Heart right ventricle (tissue), 16 donors: ENCODE measurements at regions not wholly inside any gene's neighbourhood (a gene's known extent, or its start where the extent isn't known, plus 50 kb on each side); places are given as distances from the start of the nearest gene placed in this dataset.

Source experiments
- ATAC-seq, 8 donors: fragments of 200-7000 bp; cut with Tn5 transposase; one replicate each; pipeline ENCODE4 v1.9.1; 2020; ENCODE audit warnings: mild to moderate bottlenecking in 8 of 8, moderate library complexity in 8 of 8, moderate number of reproducible peaks in 1 of 8
- DNase-seq, 2 donors: peaks; one replicate each; pipeline ENCODE4 v3.0.0-alpha.2; 2020
- H3K27ac ChIP-seq, 10 donors: fragments of 200-600 bp; sonication (generic) in 2 of 10; one replicate each; pipeline versions ENCODE4 v1.5.0 to v1.8.0; 2020 to 2022; ENCODE audit warnings: mild to moderate bottlenecking in 3 of 10
- H3K27me3 ChIP-seq, 7 donors: fragments of 200-600 bp; one replicate each; pipeline ENCODE4 v1.8.0; 2021 to 2022; ENCODE audit warnings: mild to moderate bottlenecking in 2 of 7
- H3K36me3 ChIP-seq, 9 donors: fragments of 200-600 bp; sonication (generic) in 1 of 9; one replicate each; pipeline versions ENCODE4 v1.5.0 to v1.8.0; 2020 to 2022; ENCODE audit warnings: mild to moderate bottlenecking in 2 of 9
- H3K4me1 ChIP-seq, 9 donors: fragments of 200-600 bp; sonication (generic) in 1 of 9; one replicate each; pipeline versions ENCODE4 v1.5.0 to v1.8.0; 2020 to 2022; ENCODE audit warnings: mild to moderate bottlenecking in 4 of 9
- H3K4me3 ChIP-seq, 10 donors: fragments of 200-600 bp; sonication (generic) in 2 of 10; one replicate each; pipeline versions ENCODE4 v1.5.0 to v1.8.0; 2020 to 2022; ENCODE audit warnings: mild to moderate bottlenecking in 7 of 10, moderate library complexity in 2 of 10
- H3K9me3 ChIP-seq, 11 donors: fragments of 200-600 bp in 10 of 11; sonication (generic) in 2 of 11; one replicate each; pipeline versions ENCODE4 v1.5.0 to v1.8.0; 2013 to 2022; ENCODE audit warnings: mild to moderate bottlenecking in 2 of 11, control low read depth in 1 of 11, moderate library complexity in 1 of 11
- CTCF ChIP-seq, 9 donors: fragments of 200-600 bp; sonication (generic) in 2 of 9; IDR thresholded peaks; one replicate each; pipeline versions ENCODE4 v1.5.0 to v1.8.0; 2021 to 2022; ENCODE audit warnings: antibody characterized with exemption in 9 of 9, mild to moderate bottlenecking in 5 of 9, moderate library complexity in 1 of 9
- WGBS, 2 donors: extraction: QIAGEN DNeasy Blood & Tissue Kit; methylation state at CpG; one replicate each; pipeline ENCODE4 v1.1.7; 2013; ENCODE audit warnings: inconsistent platforms in 1 of 2; 5-methylcytosine and 5-hydroxymethylcytosine counted together
- intact Hi-C, 10 donors: fragments of 100-400 bp; cut with DNase I; formaldehyde crosslinking; loops; one replicate each; pipeline versions ENCODE4 v1.11.1 to v1.14.2; 2022
- donor health status: Arrhythmogenic right ventricular cardiomyopathy.
- donor health status: ischemic (EF 13 %, LVEDD 7.1; RV severe dilation, severe dysfunction).
- donor health status: healthy with polysubstance abuse.
- donor health status: DM: no; HTN: yes; CAD: no.
- donor health status: DM: no; HTN: no; CAD: no.
- donor health status: ischemic (EF 25% LVEDD 6.9; RV normal size, moderate dysfunction).
- donor health status: ischemic (EF 25% LVEDD 5.7; RV mildly dilated, moderate dysfunction).
- donor health status: healthy.
- donor health status: DM: yes; HTN: yes; CAD: no.
- donor health status: Ischemic cardiomyopathy.
- donor health status: ischemic (EF 35%, LVEDD 5.7; RV mildly dilated, moderate dysfunction).
- donor health status: nonischemic (EF 11% LVEDD 7.7; RV severe dilation, severe dysfunction).
- donor health status: DM: yes; HTN: yes; CAD: no.
- donor health status: PGD.
- donor health status: ischemic (EF 29% LVEDD 5.4; RV normal size, mild dysfunction).
- donor health status: nonischemic (EF 23%, LVEDD 6.1; RV moderate dilation, normal function).

- peaks cover 0 to 4% (median 0%) of the 10 kb centered on the region in 7 donors for H3K27me3 ChIP-seq
- no peak overlapping the region for H3K4me3 ChIP-seq
- TF ChIP-seq CTCF (IDR thresholded peaks at IDR 0.05), result no peak
- intact Hi-C loops, result no loop called here
- no peak overlapping the region for H3K27ac ChIP-seq
- WGBS, 2 donors, result 68 to 89% methylated on average over 1 of the region's 1 CpG
- no peaks in the 10 kb centered on the region for H3K4me1 ChIP-seq
- peaks cover 0 to 50% (median 12%) of the 10 kb centered on the region in 11 donors for H3K9me3 ChIP-seq
- no peaks in the 10 kb centered on the region for H3K36me3 ChIP-seq
- DNase-seq (no peak), ATAC-seq (no peak)
These were observed 345.4 kb upstream of the ARRDC4 start for GRCh38 chr15:97615114-97615513.

GRCh38 chr15:97623091-97623661, 337.3 kb upstream of the ARRDC4 start:
- ATAC-seq, result no peak
- Histone ChIP-seq H3K27me3 (peaks cover 0 to 4% (median 0%) of the 10 kb centered on the region in 7 donors), H3K4me1 (no peaks in the 10 kb centered on the region), H3K27ac (no peak overlapping the region), H3K4me3 (no peak overlapping the region), H3K36me3 (no peaks in the 10 kb centered on the region), H3K9me3 (no peaks in the 10 kb centered on the region)
- intact Hi-C loops, result no loop called here
- no peak for DNase-seq
- no peak for TF ChIP-seq CTCF (IDR thresholded peaks at IDR 0.05)
- WGBS, 2 donors, result 66 to 78% methylated on average over 3 of the region's 3 CpGs

- no peaks in the 10 kb centered on the region for H3K9me3 ChIP-seq
- intact Hi-C loops, result no loop called here
- H3K36me3 ChIP-seq, result no peaks in the 10 kb centered on the region
- H3K27me3 ChIP-seq, result no peaks in the 10 kb centered on the region
- no peak for ATAC-seq
- no peak for DNase-seq
- H3K27ac ChIP-seq, result no peak overlapping the region
- WGBS, 2 donors, result 41 to 51% methylated on average over 1 of the region's 1 CpG
- no peaks in the 10 kb centered on the region for H3K4me1 ChIP-seq
- no peak for TF ChIP-seq CTCF (IDR thresholded peaks at IDR 0.05)
- no peak overlapping the region for H3K4me3 ChIP-seq
These were observed 332.9 kb upstream of the ARRDC4 start for GRCh38 chr15:97627634-97628033.

GRCh38 chr15:97645758-97646157, 314.7 kb upstream of the ARRDC4 start:
- ATAC-seq (no peak), DNase-seq (no peak)
- Histone ChIP-seq H3K36me3 (no peaks in the 10 kb centered on the region), H3K4me3 (no peak overlapping the region), H3K27ac (no peak overlapping the region), H3K9me3 (peaks cover 0 to 12% (median 0%) of the 10 kb centered on the region in 11 donors), H3K4me1 (no peaks in the 10 kb centered on the region), H3K27me3 (no peaks in the 10 kb centered on the region)
- intact Hi-C loops, result no loop called here
- TF ChIP-seq CTCF (IDR thresholded peaks at IDR 0.05), result no peak
- 64 to 65% methylated on average over 2 of the region's 2 CpGs for WGBS, 2 donors
